H1 (cell line): ENCODE measurements at regions not wholly inside any gene's neighbourhood (a gene's known extent, or its start where the extent isn't known, plus 50 kb on each side); places are given as distances from the start of the nearest gene placed in this dataset.

Experiments
- ATF2 ChIP-seq: IDR thresholded peaks from 2 replicates; pipeline ENCODE4 v1.6.1; 2012; ENCODE audit warnings: low read length, inconsistent platforms
- CTCF ChIP-seq, 3 experiments: IDR thresholded peaks; 1 replicate in 2 of 3; 2 replicates in 1 of 3; pipeline versions ENCODE4 v1.5.1 to v1.6.1; 2011; ENCODE audit warnings: low read length in 3 of 3, mild to moderate bottlenecking in 3 of 3, inconsistent platforms in 2 of 3, low read depth in 1 of 3, moderate library complexity in 1 of 3; ENCODE audit not compliant: insufficient read depth in 1 of 3; ENCODE audit errors: control extremely low read depth in 1 of 3
- E2F6 ChIP-seq: IDR thresholded peaks from 2 replicates; pipeline ENCODE4 v1.6.1; 2012; ENCODE audit warnings: inconsistent platforms
- POLR2A ChIP-seq, 2 experiments: IDR thresholded peaks; 1 replicate in 1 of 2; 2 replicates in 1 of 2; pipeline ENCODE4 v1.6.1; 2011; ENCODE audit warnings: low read depth in 2 of 2, low read length in 2 of 2, mild to moderate bottlenecking in 2 of 2; ENCODE audit errors: control extremely low read depth in 1 of 2

- TF ChIP-seq E2F6: no peak
- TF ChIP-seq ATF2: no peak
- TF ChIP-seq CTCF (IDR thresholded peaks at IDR 0.05; ENCODE audit: control extremely low read depth in 1 of 3, insufficient read depth in 1 of 3, low read depth in 1 of 3, low read length in 3 of 3): no peak
- no peak for TF ChIP-seq POLR2A (IDR thresholded peaks at IDR 0.05; ENCODE audit: control extremely low read depth in 1 of 2, low read depth in 2 of 2, low read length in 2 of 2)
Observed at GRCh38 chr12:78340406-78340805, 509.7 kb downstream of the NAV3 start.
